ENCODE measurements at regions not wholly inside any gene's neighbourhood (a gene's known extent, or its start where the extent isn't known, plus 50 kb on each side); places are given as distances from the start of the nearest gene placed in this dataset.

GRCh38 chr12:124503305-124503704 is 64.1 kb downstream of the NCOR2 start:
- DNase-seq, result no peak

DNA sequence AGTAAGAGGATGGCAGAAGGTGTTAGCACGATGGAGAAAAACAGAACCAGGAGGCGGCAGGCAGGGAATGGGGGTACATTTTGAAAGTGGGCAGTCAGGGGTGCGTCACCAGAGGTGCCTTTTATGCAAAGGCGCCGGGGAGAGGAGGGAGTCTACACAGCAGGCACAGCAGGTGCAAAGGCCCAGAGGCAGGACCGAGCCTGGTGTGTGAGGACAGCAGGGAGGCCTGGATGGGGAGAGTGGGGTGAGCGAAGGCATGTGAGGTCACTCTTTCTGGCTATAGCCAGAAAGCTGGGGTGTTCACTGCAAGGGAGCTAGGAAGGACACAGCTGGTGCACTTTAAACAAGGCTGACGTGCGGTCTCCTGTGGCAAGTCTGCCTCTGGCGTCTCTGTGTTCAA is 65.0 kb downstream of the NCOR2 start:
- DNase-seq, result no peak

GRCh38 chr12:124501827-124502226 is 65.6 kb downstream of the NCOR2 start:
- DNase-seq, result no peak

DNA sequence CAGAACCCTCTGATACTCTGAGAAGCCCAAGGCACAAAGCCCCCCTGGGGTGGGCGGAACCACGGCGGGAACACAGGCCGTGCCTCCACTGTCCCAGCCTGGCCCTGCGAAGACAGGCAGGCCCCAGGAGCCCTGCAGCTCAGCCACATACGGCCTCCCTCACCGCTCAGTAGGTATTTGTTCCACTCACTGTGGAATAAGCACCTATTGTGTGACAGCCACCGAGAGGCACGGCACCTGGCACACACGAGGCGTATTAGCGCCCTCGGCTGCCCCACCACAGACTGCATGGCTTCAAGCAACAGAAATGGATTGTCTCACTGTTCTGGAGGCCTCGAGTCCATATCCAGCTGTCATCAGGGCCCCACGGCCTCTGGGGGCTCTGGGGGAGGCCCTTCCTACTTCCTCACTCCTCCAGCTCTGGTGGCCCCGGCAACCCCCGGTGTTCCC is 66.3 kb downstream of the NCOR2 start:
- DNase-seq, result no peak

DNA sequence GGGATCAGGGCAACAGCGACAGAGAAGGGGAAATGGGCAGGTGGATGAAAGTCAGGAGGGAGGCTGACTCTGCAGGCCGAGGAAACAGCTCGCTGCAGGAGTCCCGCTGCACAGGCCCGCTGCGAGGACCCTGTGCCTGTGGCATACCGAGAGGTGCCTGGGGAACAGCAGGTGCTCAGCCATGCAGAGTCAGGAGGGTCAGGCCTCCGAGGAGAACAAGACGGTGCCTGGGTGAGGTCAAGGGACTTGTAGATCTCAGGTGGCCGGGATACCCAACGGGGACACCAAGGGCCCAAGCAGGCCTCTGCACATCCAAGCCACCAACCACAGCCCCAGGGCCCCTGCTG is 67.5 kb downstream of the NCOR2 start:
- no peak for DNase-seq

DNA sequence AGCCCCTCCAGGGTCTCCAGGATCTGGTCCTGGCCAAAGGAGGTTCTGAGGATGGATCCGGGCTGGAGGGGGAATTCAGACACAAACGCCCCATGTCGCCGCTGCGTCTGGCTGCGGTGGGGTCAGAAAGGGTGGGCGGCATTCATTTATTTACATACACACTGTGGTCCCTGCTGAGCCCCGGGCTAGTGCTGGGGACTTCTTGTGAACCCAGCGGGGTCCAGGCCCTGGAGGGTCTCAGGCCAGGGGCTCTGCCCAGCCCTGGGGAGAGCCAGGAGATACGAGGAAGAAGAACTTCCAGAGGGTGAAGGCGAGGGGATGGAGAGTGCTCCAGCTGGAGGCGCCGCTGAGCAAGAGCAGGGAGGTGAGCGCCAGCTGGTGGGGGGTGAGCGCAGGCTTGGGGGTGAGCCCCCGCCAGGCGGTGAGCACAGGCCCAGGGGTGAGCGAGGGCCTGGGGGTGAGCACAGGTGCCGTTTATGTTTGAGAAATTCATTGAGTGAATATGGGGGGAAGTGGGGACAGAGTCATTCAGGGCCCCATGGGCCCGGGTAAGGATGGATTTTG is 68.1 kb downstream of the NCOR2 start:
- DNase-seq, result no peak

DNA sequence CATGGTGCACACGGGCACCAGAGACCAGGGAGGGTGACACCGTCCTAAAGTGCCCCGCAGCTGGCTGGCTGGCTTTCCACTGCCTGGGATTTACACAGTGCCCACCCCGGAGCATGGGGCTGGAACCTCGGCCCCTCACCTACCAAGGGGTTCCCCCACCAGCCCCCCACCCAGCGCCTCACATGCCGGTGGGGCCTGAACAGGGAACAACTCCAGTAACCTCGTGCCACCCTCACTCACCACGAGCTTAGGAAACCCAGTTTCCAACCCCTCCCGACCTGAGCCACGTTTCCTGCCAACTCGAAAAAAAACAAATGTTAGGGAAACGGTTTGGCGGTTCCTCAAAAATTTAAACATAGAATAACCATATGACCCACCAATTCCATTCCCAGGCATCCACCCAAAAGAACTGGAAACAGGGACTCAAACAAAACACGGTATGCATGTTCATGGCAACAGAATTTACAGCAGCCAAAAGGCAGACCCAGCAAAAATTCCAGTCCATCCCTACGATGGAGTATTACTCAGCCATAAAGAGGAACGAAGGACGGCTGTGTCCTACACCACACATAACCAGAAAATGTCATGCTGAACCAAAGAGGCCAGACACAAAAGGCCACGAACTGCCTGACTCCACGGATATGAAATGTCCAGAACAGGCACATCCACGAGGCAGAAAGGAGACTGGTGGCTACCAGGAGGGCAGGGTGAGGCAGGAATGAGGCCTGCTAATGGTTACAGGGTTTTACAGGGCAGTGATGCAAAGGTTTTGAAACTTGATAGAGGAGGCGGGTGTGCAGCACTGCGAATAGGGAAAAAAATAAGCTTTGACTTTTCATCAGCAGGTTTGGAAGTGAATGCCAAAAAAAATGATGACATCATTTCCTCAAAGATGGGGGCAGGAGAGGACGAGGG is 68.9 kb downstream of the NCOR2 start:
- no peak for DNase-seq

GRCh38 chr12:124497658-124498057 is 69.8 kb downstream of the NCOR2 start:
- no peak for DNase-seq

GRCh38 chr12:124497039-124497438 is 70.4 kb downstream of the NCOR2 start:
- DNase-seq, result no peak

DNA sequence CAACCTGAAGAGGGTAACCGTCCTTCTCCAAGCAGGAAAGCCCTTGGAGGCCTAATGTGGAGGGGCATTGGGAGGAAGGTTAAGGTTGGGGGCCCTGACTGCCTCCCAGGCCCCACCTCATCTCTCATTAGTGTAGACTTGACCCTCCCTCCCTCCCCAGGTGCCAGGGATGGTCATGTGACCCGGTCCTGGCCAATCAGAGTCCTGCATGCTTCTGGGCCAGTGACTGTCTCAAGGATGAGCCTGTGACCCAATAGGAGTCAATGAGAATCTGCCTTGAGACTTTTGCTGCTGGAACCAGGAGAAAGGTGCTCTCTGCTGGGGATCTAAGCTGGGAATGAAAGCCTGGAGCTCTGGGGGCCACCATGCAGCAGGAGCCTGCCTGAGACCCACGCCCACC is 70.8 kb downstream of the NCOR2 start:
- peak; percentile 14 for DNase-seq

- no peak for DNase-seq
Measured at GRCh38 chr12:124495194-124495983, 72.0 kb downstream of the NCOR2 start.

- no peak for DNase-seq
Measured at GRCh38 chr12:124494751-124495129, 72.7 kb downstream of the NCOR2 start.

GRCh38 chr12:124493809-124494750 is 73.3 kb downstream of the NCOR2 start:
- DNase-seq, result no peak

DNA sequence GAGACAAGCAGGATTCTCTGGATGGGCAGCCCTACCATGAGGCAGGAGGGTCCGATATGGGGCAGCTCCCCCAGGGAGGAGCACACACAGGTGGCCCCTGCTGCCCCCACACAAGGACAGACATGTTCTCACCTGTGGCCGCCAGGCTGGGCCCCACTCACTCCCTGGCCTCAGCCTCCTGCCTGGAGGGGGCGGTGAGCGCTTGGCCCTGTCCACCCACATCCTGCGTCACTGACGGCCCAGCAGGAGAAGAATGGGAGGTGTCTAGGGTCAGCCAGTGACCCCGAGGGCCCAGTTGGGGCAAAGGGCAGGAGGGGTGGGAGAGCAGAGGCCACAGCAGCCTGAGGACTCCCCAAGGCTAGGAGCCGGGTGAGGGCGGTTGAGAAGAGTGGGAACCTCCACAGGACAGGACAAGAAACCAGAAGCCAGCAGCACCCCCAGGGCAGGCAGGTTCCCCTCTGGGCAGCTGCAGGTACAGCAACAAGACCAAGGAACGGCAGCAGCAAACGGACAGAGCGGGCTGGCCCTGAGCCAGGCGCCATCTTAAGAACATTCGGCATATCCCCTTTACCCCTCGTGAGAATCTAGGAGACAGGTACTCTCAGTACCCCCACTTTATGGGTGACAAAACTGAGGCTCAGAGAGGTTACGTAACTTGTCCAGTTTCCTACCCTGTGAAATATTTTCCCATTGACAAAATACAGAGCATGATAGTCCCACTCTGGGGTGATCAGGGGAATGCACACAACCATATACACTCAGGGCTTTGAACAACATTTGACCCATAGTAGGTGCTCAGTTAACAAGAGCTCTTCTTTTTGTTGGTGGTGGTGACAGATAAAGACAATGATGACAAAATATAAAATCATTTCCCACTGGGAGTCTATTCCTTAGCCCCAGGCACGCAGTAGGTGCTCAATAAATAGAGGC is 74.3 kb downstream of the NCOR2 start:
- no peak for DNase-seq

GRCh38 chr12:124491856-124492420 is 75.5 kb downstream of the NCOR2 start:
- no peak for DNase-seq

DNA sequence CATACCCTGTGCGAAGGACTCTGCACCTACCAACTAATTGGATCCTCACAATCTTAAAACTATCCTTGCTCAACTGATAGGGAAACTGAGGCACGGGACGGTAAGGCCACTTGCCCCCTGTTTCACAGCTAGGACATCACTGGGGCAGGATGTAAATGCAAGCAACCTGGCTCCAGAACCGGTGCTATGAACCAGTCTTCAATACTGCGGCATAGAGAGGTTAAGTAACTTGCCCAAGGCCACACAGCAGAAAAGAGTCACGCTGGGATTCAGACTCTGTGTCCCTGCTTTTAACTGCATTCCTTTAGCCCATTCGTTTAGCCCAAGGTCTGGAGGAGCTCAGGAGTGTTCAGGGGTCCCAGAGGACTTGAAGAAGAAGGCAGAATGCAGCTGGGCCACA is 76.1 kb downstream of the NCOR2 start:
- DNase-seq, result no peak

DNA sequence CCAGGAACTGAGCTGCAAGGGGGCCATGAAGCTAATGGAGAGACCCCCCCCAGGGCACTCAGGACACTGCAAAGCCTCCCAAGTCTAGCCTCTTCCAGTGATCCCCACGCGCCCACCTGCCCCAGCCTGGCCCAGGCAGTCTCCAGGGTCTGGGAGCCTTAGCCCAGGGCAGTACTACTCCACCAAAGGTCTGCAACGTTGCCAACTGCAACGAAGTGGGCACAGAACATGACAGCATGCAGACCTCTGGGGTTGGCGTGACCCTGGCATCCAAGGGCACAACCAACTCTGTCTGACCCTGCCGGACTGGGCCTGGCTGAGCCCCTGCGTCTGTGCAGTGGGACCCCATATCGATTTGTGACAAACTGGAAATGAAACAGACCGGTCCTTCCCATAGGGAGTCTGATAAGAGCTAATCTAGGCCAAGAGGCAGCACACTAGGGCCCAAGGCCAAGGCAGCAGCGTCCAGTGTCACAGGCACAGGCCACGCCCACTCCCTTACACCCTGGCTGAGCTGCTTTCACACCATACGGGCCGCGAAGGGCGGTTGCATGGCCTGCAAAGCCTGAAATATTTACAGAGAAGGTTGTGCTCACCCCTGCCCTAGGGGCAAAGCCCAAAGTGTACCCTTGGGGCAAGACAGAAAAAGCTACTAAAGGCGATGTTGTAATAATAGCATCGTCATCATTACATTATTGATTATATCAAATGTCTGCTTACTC is 76.7 kb downstream of the NCOR2 start:
- DNase-seq, result peak; percentile 96

DNA sequence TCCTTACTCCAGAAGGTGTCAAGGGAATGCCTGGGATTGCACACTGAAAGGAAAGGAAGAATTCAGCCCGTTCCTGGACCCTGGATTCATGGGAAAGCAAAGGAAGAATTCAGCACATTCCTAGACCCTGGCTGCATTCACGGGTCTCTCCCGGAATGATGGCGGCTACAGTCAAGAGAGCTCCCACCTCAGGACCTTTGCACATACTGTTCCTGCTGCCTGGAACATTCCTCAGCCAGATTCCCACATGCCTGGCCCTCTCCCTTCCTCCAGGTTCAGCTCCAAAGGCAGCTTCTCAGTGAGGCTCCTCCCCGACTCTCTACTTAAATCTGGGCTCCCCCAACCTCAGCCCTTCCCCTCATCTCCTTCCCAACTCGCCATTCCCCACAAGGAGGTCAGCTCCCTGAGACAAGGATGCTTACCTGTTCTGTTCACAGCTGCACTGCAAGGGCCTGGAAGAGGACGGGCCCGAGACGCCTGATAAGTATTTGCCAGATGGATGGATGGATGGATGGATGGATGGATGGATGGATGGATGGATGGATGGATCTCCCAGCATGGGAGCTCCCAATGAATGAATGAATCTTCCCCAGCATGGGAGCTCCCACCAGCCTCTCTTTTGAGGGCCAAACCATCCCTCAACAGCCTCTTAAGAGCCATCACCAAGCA is 77.4 kb downstream of the NCOR2 start:
- no peak for DNase-seq

GRCh38 chr12:124489220-124489619 is 78.2 kb downstream of the NCOR2 start:
- DNase-seq, result no peak

GRCh38 chr12:124488520-124488919 is 78.9 kb downstream of the NCOR2 start:
- DNase-seq, result peak; percentile 37
